ENCODE measurements at regions not wholly inside any gene's neighbourhood (a gene's known extent, or its start where the extent isn't known, plus 50 kb on each side); places are given as distances from the start of the nearest gene placed in this dataset.

- DNase-seq (ENCODE audit: low spot score in 2 of 2) = no peak
- intact Hi-C loops (cut with DNase I) = no loop called here
Measured at GRCh38 chr1:244106837-244107493, 55.9 kb downstream of the ZBTB18 start.

GRCh38 chr1:244111027-244111426 is 59.9 kb downstream of the ZBTB18 start:
- no peak overlapping the region for H3K4me3 ChIP-seq
- H3K4me1 ChIP-seq = no peaks in the 10 kb centered on the region
- H3K9me3 ChIP-seq = no peaks in the 10 kb centered on the region
- H3K27ac ChIP-seq = no peak overlapping the region
- no peaks in the 10 kb centered on the region for H3K27me3 ChIP-seq
- H3K36me3 ChIP-seq = no peaks in the 10 kb centered on the region
- intact Hi-C loops (cut with DNase I) = no loop called here
- no peak for DNase-seq (ENCODE audit: low spot score in 2 of 2)
- TF ChIP-seq CTCF (IDR thresholded peaks at IDR 0.05) = no peak

More at GRCh38 chr1:244106837-244107493, 55.9 kb downstream of the ZBTB18 start:
- Histone ChIP-seq H3K27ac (no peak overlapping the region), H3K27me3 (no peaks in the 10 kb centered on the region), H3K9me3 (no peaks in the 10 kb centered on the region), H3K4me1 (no peaks in the 10 kb centered on the region), H3K4me3 (no peak overlapping the region), H3K36me3 (no peaks in the 10 kb centered on the region)
- no peak for TF ChIP-seq CTCF (IDR thresholded peaks at IDR 0.05)

- H3K9me3 ChIP-seq = no peaks in the 10 kb centered on the region
- H3K4me3 ChIP-seq = no peak overlapping the region
- no peaks in the 10 kb centered on the region for H3K36me3 ChIP-seq
- no peak overlapping the region for H3K27ac ChIP-seq
- DNase-seq (ENCODE audit: low spot score in 2 of 2) = no peak
- no peaks in the 10 kb centered on the region for H3K27me3 ChIP-seq
- intact Hi-C loops (cut with DNase I) = no loop called here
- no peak for TF ChIP-seq CTCF (IDR thresholded peaks at IDR 0.05)
- no peaks in the 10 kb centered on the region for H3K4me1 ChIP-seq
Measured at GRCh38 chr1:244112041-244112440, 61.0 kb downstream of the ZBTB18 start.

GRCh38 chr1:244112636-244113035 is 61.6 kb downstream of the ZBTB18 start:
- DNase-seq (ENCODE audit: low spot score in 2 of 2) = no peak
- Histone ChIP-seq H3K9me3 (no peaks in the 10 kb centered on the region), H3K27me3 (no peaks in the 10 kb centered on the region), H3K36me3 (no peaks in the 10 kb centered on the region), H3K4me1 (no peaks in the 10 kb centered on the region), H3K4me3 (no peak overlapping the region), H3K27ac (no peak overlapping the region)
- TF ChIP-seq CTCF (IDR thresholded peaks at IDR 0.05) = no peak
- intact Hi-C loops (cut with DNase I) = no loop called here

GRCh38 chr1:244113532-244114320 is 62.6 kb downstream of the ZBTB18 start:
- intact Hi-C loops (cut with DNase I) = no loop called here
- no peak for TF ChIP-seq CTCF (IDR thresholded peaks at IDR 0.05)
- Histone ChIP-seq H3K36me3 (no peaks in the 10 kb centered on the region), H3K9me3 (no peaks in the 10 kb centered on the region), H3K4me3 (no peak overlapping the region), H3K27ac (no peak overlapping the region), H3K4me1 (no peaks in the 10 kb centered on the region), H3K27me3 (no peaks in the 10 kb centered on the region)
- DNase-seq (ENCODE audit: low spot score in 2 of 2) = no peak
